A673 (cell line): ENCODE measurements at regions not wholly inside any gene's neighbourhood (a gene's known extent, or its start where the extent isn't known, plus 50 kb on each side); places are given as distances from the start of the nearest gene placed in this dataset.

ENCODE experiments used
- CTCF ChIP-seq: fragments of 300-800, 200-600 bp; sonication (generic); conservative IDR thresholded peaks from 2 replicates; pipeline ENCODE4 v1.5.1; 2017; ENCODE audit warnings: low read depth, mild to moderate bottlenecking, antibody characterized with exemption, low read length, moderate library complexity, mixed read lengths
- EZH2 ChIP-seq: fragments of 200-600 bp; sonication (generic); IDR thresholded peaks from 2 replicates; pipeline ENCODE4 v1.6.1; 2017; ENCODE audit warnings: borderline replicate concordance, low read depth, mild to moderate bottlenecking, mixed read lengths, antibody characterized with exemption, low read length; ENCODE audit not compliant: poor library complexity, severe bottlenecking

- no peak for TF ChIP-seq CTCF
- TF ChIP-seq EZH2, result no peak
Measured at GRCh38 chr5:117881426-117882230, 1106.7 kb downstream of the DTWD2 start.
